WERI-Rb-1 (cell line): ENCODE measurements at regions not wholly inside any gene's neighbourhood (a gene's known extent, or its start where the extent isn't known, plus 50 kb on each side); places are given as distances from the start of the nearest gene placed in this dataset.
"Not testable (repeated sequence)": the region's sequence is repeated elsewhere in the genome, so short reads cannot be mapped to it uniquely, and the experiment has no call there.

Experiments
- DNase-seq: peaks from one replicate; pipeline ENCODE4 v3.0.0-alpha.2; 2020
- H3K27ac ChIP-seq: fragments of 250-450 bp; sonication (Bioruptor Pico); 2 replicates; pipeline ENCODE4 v1.5.1; 2020; ENCODE audit warnings: mild to moderate bottlenecking, moderate library complexity
- H3K27me3 ChIP-seq: fragments of 250-450 bp; sonication (Bioruptor Pico); 2 replicates; pipeline ENCODE4 v1.5.1; 2021; ENCODE audit warnings: mild to moderate bottlenecking, low read depth, moderate library complexity; ENCODE audit not compliant: insufficient read depth, severe bottlenecking
- H3K36me3 ChIP-seq: fragments of 250-450 bp; sonication (Bioruptor Pico); 2 replicates; pipeline ENCODE4 v1.5.1; 2020; ENCODE audit warnings: mild to moderate bottlenecking, moderate library complexity
- H3K4me3 ChIP-seq: 2 replicates; pipeline ENCODE4 v1.5.1; 2011; ENCODE audit warnings: low read depth, mild to moderate bottlenecking, control low read depth, low read length
- H3K9me3 ChIP-seq: fragments of 250-450 bp; sonication (Bioruptor Pico); 2 replicates; pipeline ENCODE4 v1.5.1; 2021; ENCODE audit warnings: mild to moderate bottlenecking, moderate library complexity; ENCODE audit not compliant: severe bottlenecking
- CTCF ChIP-seq: IDR thresholded peaks from 2 replicates; pipeline ENCODE4 v1.5.1; 2011; ENCODE audit warnings: low read depth, mild to moderate bottlenecking, control low read depth, inconsistent platforms, low read length

- TF ChIP-seq CTCF: no peak
- H3K27ac ChIP-seq: no peak overlapping the region
- no peaks in the 10 kb centered on the region for H3K27me3 ChIP-seq
- no peak for DNase-seq
- no peaks in the 10 kb centered on the region for H3K9me3 ChIP-seq
- no peaks in the 10 kb centered on the region for H3K36me3 ChIP-seq
- no peak overlapping the region for H3K4me3 ChIP-seq
These were observed 245.0 kb downstream of the SHOX2 start for GRCh38 chr3:157861076-157861765.

- Histone ChIP-seq H3K36me3 (no peaks in the 10 kb centered on the region), H3K27me3 (no peaks in the 10 kb centered on the region), H3K9me3 (no peaks in the 10 kb centered on the region), H3K27ac (no peak overlapping the region), H3K4me3 (no peak overlapping the region)
- no peak for TF ChIP-seq CTCF
- DNase-seq: no peak
These were observed 246.7 kb downstream of the SHOX2 start for GRCh38 chr3:157859541-157859940.

- DNase-seq: no peak
- H3K36me3 ChIP-seq: no peaks in the 10 kb centered on the region
These were observed 247.4 kb downstream of the SHOX2 start for GRCh38 chr3:157858821-157859220.

GRCh38 chr3:157857440-157857839 lies 248.8 kb downstream of the SHOX2 start:
- no peak overlapping the region for H3K27ac ChIP-seq
- H3K27me3 ChIP-seq: no peaks in the 10 kb centered on the region

More at GRCh38 chr3:157858821-157859220, 247.4 kb downstream of the SHOX2 start:
- no peak overlapping the region for H3K27ac ChIP-seq
- no peak overlapping the region for H3K4me3 ChIP-seq
- no peaks in the 10 kb centered on the region for H3K27me3 ChIP-seq
- no peaks in the 10 kb centered on the region for H3K9me3 ChIP-seq
- no peak for TF ChIP-seq CTCF

GRCh38 chr3:157856078-157856939 lies 249.9 kb downstream of the SHOX2 start:
- no peak overlapping the region for H3K27ac ChIP-seq
- no peak overlapping the region for H3K4me3 ChIP-seq
- no peaks in the 10 kb centered on the region for H3K27me3 ChIP-seq
- H3K9me3 ChIP-seq: no peaks in the 10 kb centered on the region
- DNase-seq: peak; percentile 28
- TF ChIP-seq CTCF: no peak
- H3K36me3 ChIP-seq: no peaks in the 10 kb centered on the region

More at GRCh38 chr3:157857440-157857839, 248.8 kb downstream of the SHOX2 start:
- no peak for TF ChIP-seq CTCF
- Histone ChIP-seq H3K36me3 (no peaks in the 10 kb centered on the region), H3K4me3 (no peak overlapping the region), H3K9me3 (no peaks in the 10 kb centered on the region)
- no peak for DNase-seq

- H3K27ac ChIP-seq, H3K4me3 ChIP-seq, H3K36me3 ChIP-seq, H3K27me3 ChIP-seq, H3K9me3 ChIP-seq, DNase-seq: not testable (repeated sequence)
These were observed 260.4 kb downstream of the SHOX2 start for GRCh38 chr3:157845839-157846238.
